GM21786 (cell line): ENCODE measurements at regions not wholly inside any gene's neighbourhood (a gene's known extent, or its start where the extent isn't known, plus 50 kb on each side); places are given as distances from the start of the nearest gene placed in this dataset.

Experiments used
- ATAC-seq: cut with Tn5 transposase; IDR thresholded peaks from one replicate; pipeline ENCODE4 v1.9.1; 2021; ENCODE audit not compliant: unreplicated experiment

GRCh38 chr20:6622041-6622440, 145.4 kb upstream of the BMP2 start:
- no peak for ATAC-seq

DNA sequence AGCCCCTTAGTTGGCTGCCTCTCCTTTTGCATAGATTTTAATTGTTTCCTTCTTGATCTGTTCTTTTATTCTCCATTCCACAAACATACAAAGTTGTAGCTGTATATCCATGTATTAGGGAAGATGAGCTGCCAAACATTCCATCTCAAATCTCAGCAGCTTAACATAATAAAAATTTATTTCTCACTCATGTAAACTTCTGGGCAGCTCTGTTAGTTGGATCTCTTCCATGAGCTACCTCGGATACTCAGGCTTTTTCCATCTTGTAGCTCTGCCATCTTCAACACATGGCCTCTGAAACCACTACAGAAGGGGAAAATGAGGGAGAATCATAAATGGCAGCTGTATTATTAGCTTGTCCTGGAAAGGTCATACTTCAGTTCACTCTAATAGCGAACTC, 149.4 kb upstream of the BMP2 start:
- no peak for ATAC-seq

DNA sequence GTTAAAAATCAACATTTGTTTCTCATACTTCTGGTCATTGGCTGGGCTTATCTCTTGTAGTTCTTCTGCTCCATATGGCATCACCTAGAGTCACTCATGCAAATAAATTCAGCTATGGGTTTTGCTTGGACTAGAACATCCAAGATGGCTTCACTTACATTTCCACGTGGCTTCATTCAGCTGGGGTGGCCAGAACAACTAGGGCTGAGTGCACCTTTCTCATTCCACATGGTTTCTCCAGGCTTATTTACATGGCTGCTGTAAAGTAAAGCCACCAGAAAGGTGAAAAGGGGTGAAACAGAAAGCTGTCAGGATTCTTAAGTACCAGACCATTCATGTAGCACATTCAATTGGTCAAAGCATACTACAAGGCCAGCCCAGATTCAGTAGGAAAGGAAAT, 151.1 kb upstream of the BMP2 start:
- ATAC-seq, result no peak

DNA sequence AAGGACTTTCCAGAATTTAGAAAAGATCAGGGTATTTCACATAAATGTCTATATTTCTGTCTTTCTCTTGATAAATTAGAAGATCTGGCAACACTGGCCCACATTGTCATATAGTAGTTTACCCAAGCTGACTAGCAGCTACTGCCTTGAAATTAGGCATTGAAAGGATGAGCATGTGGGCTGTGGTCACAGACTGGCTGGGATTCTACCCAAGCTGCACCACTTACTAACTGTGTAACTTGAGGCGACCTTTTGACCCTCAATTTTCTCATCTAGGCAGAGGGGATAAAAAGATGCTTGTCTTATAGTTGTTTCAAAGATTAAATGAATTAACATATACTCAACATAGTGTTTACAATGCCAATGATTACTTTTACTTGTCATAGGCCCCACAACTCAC, 152.7 kb upstream of the BMP2 start:
- peak; percentile 61 for ATAC-seq

GRCh38 chr20:6613280-6613861, 154.1 kb upstream of the BMP2 start:
- peak; percentile 59 for ATAC-seq

- no peak for ATAC-seq
Observed at GRCh38 chr20:6612606-6612923, 154.9 kb upstream of the BMP2 start.

GRCh38 chr20:6611911-6612605, 155.4 kb upstream of the BMP2 start:
- ATAC-seq, result no peak

DNA sequence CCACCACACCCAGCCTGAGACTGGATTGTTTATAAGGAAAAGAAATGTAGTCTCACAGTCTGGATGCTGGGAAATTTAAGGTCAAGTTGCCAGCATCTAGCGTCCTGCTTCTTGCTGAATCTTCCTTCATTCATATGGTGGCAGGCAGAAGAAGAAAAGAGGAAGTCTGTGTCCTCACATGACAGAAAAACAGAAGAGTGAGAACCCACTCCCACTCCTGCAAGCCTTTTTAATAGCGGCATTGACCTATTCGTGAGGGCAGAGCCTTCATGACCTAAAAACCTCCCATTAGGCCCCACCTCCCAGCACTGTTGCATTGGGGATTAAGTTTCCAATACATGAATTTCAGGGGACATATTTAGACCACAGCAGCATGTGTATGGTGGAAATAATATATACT, 160.8 kb upstream of the BMP2 start:
- ATAC-seq, result no peak

- ATAC-seq, result no peak
Observed at GRCh38 chr20:6605055-6605935, 162.2 kb upstream of the BMP2 start.

GRCh38 chr20:6604179-6604578, 163.3 kb upstream of the BMP2 start:
- no peak for ATAC-seq

GRCh38 chr20:6599876-6600735, 167.4 kb upstream of the BMP2 start:
- no peak for ATAC-seq

- no peak for ATAC-seq
Observed at GRCh38 chr20:6595704-6596103, 171.8 kb upstream of the BMP2 start.

DNA sequence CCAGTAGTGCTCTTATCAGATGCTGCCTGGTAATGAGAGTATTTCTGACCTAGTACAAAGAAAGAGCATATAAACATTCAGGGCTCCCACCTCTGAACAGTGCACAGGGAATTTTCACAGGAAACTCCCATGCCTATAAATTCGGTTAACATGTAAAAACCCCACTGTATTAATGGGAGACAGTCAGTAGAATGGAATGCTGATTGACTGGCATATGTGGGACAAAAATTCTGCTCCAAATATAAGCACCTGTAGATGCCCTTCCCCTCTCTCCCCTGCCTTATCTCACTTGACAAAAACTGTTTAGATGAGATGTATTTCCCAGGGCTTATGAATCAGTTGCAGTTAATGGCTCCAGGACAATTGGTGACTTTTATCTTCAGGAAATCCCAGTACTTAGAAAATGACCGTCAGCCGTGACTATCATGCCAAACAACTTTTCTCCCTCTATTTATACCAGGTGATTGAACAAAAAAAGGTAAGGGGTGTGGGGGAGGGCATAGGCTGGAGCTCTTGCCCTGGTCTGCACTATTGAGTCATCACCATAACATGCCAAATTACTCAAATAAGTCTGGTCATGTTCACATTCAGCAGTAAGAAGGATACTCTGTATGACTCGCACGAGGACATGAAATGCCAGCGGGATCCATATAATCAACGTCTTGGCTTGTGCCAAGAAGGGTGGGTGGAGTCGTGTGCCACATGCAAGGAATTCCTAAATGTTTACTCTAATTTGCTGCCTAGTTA, 176.4 kb upstream of the BMP2 start:
- no peak for ATAC-seq

DNA sequence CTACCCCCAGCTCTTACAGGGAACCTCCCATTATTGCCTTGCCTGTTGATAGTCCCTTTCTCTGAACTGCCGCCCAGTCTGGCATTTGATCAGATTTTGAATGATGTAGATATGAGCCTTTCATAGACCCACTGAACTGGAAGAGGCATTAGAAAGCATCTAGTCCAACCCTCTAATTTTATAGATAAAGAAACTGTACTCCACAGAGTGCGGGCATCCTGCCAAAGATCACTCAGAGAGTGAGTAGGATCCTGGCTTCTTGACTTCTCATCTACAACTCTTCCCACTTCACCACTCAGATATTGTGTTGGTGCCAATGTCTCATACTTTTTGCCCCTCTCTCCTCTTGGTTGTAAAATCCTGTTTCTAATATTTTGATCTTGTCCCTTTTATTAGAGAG, 179.2 kb upstream of the BMP2 start:
- no peak for ATAC-seq

GRCh38 chr20:6583134-6583738, 184.2 kb upstream of the BMP2 start:
- ATAC-seq, result peak; percentile 92

- no peak for ATAC-seq
Observed at GRCh38 chr20:6582449-6582848, 185.0 kb upstream of the BMP2 start.

DNA sequence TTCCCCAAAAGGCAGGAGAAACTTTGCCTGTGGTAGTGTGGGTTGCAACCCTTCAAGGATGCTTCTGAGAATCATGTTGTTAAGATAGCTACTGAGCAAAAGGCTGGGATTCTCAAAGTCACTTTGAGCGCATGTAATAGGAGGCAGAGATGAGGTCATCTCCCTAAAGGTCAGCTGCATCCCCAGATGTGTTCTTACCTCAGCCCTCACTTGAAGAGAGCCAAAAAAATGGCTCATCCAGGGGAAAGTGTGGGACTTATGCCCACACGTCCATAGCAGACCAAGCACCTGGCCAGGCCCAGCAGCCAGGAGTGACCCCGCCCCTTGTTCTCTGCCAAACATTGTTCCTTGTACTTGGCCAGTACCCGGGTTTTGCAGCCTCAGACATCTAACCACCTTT, 187.0 kb upstream of the BMP2 start:
- no peak for ATAC-seq

DNA sequence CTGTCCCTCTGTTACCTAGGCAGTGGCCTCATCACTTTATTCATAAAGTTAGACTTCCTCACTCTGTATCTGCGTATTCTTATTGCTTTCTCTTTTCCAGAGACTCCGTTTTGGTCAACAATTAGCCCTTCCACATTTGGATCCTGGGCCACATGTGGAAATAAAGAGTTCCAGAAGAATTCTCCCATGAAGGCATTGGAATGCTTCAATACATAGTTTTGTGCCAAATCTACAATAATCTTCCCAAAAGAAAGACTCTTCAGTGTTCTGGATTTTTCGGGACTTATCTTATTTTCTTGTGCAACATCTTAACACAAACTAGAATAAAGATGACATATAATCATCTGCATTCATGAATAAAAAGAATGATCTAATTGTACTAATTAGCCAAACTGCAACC, 187.7 kb upstream of the BMP2 start:
- ATAC-seq, result no peak

GRCh38 chr20:6579417-6579816, 188.1 kb upstream of the BMP2 start:
- ATAC-seq, result no peak

- ATAC-seq, result no peak
Observed at GRCh38 chr20:6577451-6577850, 190.0 kb upstream of the BMP2 start.
